GM21723 (cell line): ENCODE measurements at regions not wholly inside any gene's neighbourhood (a gene's known extent, or its start where the extent isn't known, plus 50 kb on each side); places are given as distances from the start of the nearest gene placed in this dataset.
"Not testable (repeated sequence)": the region's sequence is repeated elsewhere in the genome, so short reads cannot be mapped to it uniquely, and the experiment has no call there.

Source experiments
- ATAC-seq: cut with Tn5 transposase; IDR thresholded peaks from one replicate; pipeline ENCODE4 v1.9.1; 2021; ENCODE audit warnings: mild to moderate bottlenecking, moderate library complexity; ENCODE audit not compliant: unreplicated experiment

DNA sequence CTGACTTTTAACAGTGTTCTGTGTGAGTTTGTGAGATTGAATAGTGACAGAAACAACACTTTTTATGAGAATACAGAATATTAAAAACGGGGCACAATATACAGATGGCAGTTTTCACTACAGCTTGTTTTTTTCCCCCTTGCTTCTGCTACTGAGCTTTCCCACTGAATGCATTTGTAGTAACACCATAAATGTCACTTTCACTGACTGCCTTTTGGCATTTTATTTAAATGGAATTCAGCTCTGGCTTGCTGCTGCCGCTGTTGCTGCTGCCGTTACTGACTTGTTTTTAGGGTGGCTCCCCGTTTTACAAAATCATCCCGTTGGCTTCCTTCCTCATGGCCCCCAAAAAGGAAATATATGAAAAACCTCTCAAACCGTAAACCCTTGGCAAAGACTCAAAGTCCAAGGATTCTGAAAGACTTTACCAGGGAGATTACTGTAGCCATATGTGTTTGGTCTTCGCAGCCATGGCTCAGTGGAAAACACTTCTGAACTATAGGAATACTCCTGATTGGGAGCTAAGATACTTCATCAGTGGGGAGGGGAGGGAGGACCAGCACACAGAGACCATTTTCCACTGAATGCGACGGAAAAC, 151.0 kb downstream of the NUF2 start:
- no peak for ATAC-seq

DNA sequence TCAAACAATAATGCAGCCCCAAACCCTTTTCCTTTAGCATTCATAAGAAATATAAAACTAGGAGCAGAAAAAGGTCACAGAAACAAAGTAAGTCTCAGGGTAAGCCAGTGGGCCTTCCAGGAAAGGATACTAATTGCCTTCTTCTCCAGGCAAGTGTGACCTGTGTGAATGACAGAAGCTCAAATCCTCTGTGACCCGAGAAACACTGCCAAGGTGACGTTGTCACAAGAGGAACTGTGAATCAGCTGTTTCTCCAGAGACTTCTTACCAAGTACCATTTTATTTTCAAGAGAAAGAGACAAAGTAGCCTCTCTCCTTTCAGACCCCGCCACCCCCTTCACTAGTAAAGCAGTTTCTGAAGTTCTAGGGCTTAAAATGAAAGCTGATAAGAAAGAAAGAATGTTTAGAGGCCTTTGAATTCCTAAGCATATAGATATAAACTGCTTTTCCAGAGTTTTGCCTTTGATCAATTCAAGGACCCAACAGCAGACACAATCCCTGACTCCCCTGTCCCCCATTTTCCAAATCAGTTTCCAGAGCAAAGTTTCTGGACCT, 155.6 kb downstream of the NUF2 start:
- no peak for ATAC-seq

DNA sequence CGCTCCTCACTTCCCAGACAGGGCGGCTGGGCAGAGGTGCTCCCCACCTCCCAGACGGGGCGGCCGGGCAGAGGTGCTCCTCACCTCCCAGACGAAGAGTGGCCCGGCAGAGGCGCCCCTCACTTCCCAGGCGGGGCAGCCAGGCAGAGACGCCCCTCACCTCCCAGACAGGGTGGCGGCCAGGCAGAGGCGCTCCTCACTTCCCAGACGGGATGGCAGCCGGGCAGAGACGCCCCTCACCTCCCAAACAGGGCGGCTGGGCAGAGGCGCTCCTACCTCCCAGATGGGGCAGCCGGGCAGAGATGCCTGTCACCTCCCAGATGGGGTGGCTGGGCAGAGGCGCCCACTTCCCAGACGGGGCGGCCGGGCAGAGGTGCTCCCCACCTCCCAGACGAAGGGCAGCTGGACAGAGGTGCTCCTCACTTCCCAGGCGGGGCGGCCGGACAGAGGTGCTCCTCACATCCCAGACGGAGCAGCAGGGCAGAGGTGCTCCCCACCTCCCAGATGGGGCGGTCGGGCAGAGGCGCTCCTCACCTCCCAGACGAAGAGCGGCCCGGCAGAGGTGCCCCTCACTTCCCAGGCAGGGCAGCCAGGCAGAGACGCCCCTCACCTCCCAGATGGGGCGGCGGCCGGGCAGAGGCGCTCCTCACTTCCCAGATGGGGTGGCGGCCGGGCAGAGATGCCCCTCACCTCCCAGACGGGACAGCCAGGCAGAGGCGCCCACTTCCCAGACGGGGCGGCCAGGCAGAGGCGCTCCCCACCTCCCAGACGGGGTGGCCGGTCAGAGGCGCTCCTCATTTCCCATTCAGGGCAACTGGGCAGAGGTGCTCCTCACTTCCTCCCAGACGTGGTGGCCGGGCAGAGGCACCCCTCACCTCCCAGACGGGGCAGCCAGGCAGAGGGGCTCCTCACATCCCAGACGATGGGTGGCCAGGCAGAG, 176.9 kb downstream of the NUF2 start:
- not testable (repeated sequence) for ATAC-seq

DNA sequence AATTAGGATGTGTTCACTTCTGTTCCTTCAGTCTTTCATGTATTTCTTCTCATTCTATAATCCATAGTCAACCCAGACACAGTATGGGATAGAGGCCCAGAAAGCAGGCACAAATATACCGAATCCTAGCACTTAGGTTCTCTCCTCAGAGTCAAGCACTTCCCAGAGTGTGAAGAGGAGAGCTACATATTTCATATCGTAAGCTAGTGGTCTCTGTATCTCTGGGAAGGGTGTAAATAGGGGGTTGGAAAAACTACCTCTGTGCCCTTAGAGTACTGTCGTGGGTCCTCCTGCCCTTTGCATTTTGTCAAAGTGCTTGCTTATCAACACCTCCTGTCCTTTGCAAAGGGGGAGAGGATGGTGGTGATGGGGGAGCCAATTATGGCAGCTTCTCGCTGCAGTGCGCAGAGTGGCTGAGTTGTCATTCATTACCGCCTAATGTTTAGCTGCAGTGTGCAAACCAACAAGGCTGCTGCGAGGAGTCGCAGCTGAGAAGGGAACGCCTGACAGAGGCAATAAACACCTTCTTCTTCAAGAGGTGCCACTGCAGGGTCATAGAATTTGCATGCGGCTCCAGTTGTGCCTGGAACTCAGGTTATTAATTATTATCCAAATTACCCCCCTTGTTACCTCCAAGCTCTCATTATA, 182.7 kb downstream of the NUF2 start:
- ATAC-seq: no peak

DNA sequence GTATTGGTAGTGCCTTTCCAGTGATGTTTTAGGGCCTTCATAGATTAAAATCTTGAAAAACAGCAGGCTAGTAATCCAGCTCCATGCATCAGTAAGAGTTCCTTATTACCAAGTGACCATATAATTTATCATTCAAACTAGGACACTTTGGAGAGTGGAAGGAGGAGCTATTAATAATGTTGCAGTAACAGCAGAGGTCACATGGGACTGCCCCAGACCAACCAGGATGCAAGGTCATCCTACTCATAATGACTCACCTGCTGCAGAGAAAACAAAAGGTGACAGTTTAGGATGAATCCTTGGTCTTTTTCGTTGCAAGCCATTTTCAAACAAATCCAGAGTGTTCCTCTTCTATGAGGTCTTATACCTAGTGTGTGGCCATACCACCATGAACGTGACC, 187.4 kb downstream of the NUF2 start:
- ATAC-seq: no peak

DNA sequence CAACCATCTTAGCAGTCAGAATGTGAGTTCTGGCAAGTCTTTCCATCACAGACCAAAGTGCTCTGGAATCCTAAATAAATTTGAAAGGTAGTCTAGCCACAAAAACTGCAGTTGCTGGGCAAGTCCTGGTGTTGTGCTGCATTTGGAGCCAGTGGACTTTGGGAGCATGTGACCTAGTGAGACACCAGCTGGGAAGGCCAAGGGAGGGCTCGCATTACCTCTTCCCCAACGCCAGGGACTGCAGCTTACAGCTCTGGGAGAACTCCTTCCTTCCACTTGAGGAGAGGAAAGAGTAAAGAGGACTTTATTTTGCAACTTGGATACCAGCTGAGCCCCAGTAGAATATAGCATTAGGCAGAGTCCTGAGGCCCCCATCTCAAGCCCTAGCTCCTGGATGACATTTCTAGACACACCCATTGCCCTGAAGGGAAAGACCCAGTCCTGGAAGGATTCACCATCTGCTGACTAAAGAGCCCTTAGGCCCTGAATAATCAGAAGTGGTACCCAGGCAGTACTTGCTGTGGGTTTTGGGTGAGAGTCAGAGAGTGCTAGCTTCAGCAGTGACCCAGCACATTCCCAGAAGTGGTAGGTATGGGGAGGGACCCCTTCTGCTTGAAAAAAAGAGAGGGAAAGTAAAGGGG, 190.7 kb downstream of the NUF2 start:
- ATAC-seq: no peak

DNA sequence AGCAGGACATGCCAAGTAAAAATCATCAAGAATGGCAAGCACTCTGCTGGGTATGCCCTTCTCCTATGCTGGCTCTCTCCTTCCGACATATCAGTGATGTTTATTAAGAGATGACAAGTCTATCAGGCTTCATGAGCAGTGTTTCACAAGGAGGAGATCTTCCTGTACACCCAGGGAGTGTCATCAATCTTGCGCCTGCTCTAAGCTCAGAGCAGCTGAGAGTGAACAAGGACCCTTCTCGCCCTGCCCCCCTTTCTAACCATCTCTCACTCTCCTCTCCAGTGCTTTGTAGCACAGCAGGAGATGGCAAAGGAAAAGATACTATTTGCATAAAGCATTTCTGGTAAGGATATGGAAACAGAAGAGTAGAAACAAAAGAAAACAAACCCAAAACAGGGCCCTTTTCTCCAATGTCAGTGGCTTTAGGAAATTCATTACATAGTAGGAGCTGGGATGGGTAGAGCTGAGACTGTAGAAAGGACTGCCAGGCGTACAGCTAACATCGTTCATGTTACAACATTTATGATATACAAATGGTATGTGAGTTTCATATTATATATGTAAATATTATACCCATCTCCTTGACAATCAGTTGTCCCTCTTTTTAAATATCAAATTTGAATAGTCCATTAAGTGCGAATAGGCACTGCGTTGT, 201.7 kb downstream of the NUF2 start:
- no peak for ATAC-seq

DNA sequence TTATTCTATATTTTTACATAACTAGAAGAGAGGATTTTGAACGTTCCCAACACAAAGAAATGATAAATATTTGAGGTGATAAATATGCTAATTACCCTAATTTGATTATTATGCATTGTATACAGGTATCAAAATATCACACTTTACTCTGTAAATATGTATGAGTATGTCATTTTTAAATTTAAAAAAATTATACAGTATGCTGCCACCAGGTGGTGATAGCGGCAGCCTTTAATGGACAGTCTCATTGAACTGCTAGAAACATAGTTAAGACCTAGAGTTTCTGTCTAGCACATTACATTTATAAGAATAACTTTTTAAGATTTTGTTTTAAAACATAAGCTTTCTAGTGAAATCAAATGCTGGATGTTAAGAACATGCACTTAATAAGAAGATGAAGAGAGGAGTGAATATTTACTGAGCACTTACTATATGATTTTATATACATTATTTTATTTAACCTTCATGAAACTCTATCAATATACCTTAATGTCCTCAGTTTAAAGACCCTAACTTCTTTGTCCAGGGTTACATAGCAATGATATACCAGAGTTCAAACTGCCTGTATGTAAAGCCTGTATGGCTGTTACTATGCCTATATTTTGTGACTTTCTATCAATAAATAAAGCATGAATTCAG, 207.1 kb downstream of the NUF2 start:
- ATAC-seq: peak; percentile 84

DNA sequence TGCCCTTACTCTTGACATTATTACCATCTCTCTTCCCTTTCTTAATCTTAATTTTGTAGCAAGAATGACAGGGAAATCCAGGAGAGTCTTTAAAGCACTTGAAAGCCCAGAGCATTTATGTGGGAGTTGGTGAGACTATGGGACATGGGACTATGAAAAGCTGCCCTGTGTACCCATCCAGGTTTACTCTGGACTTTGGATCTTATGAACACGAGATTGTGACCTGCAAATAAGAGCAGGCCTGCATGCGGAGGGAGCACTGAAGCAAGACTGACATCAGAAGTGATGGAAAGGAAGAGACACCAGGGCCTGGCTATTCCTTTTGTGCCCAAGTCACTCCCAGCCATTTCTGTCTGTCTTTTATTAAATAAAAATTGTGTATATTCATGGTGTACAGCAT, 209.6 kb downstream of the NUF2 start:
- no peak for ATAC-seq

DNA sequence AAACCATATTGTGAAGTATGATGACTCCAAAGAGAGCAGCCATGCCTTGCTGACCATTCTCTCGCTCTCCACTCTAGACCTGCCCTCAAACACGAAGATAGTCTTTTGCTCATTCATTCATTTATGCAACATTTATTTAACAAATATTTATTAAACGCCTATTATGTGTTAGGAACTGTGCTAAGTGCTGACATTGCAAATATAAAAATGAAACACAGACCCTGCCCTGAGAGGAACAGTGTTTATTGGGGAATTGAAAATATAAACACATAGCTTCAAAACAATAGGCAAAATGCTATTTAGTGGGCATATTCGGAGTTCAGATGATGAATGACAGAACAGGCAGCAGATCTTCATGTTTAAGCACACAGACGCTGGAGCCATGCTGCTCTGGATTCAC, 213.6 kb downstream of the NUF2 start:
- no peak for ATAC-seq

DNA sequence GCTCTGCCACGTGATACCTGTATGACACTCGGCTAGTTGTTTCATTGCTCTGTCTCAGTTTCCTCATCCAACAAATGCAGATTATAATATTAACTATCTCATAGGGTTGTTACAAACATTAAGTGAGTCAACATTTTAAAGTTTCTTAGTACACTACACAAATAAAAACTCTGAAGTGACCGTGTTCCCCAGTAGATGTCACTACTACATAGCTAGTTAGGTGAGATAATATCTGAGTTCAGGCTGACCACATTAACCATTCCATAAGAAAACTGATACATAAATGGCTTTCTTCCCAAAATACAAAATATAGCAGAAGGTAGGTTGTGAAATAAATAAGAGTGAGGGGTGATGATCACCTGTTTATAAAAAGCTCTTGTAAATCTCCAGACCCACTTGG, 214.1 kb downstream of the NUF2 start:
- no peak for ATAC-seq

DNA sequence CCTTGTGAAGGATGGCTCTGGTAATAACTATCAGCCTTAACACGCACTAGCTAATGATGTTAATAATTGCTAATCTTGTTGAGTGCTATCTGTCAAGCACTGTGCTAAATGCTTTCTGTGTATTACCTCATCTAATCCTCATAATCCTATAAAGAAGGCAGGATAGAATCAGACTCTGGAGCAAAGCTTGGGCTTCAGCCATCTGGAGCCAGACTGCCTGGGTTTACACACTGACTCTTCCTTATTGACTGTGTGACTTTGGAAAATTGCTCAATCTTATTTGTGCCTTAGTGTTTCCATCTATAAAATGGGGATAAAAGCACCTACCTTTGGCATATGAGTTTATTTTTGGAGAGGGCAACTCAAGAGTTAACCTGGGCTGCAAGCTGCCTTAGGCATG, 216.1 kb downstream of the NUF2 start:
- no peak for ATAC-seq

DNA sequence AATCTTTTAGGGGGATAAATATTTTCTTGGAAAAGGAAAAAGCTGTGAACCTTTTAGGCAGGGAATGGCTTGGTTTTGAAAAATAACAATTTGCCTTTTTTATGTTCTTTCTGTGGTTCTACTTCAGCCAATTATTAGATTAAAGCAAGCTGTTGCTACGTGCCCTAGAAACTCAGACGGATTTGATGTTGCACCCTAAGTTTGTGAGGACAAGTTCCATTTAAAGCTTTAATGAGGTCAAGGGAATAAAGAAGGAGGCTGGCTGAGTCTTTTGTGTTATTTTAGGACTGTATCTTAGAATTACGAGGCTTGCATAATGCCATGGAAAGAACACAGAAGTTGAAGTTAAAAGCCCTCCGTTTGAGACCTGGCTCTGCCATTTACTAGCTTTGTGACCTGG, 216.9 kb downstream of the NUF2 start:
- no peak for ATAC-seq

DNA sequence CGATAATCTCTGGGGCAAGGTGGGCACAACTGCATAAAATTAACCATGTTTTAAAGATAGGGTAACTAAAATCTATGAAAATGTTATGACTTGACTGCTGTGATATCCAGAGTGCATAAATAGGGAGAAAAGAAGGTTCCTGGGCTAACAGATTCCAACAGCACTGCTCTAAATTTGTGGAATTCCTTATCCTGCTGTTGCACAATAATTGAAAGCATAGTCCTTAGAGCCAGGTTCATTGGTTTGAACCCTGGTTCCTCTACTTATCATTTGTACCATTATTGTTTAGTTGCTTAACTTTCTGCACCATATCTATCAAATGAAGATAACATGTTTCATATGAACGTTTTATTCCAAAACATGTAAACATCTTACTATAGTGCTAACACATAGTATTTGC, 219.0 kb downstream of the NUF2 start:
- no peak for ATAC-seq

DNA sequence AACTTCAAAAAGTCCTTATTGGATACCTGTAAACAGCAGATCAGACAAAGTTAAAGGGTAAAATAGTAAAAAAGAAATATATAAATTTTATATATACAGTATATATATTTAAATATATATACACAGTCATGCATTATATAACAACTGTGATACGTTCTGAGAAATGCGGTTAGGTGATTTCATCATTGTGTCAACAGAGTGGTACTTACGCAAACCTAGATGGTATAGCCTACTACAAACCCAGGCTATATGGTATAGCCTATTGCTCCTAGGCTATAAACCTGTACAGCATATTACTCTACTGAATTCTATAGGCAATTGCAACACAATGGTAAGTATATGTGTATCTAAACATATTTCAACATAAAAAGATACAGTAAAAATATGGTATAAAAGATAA, 222.7 kb downstream of the NUF2 start:
- ATAC-seq: no peak

DNA sequence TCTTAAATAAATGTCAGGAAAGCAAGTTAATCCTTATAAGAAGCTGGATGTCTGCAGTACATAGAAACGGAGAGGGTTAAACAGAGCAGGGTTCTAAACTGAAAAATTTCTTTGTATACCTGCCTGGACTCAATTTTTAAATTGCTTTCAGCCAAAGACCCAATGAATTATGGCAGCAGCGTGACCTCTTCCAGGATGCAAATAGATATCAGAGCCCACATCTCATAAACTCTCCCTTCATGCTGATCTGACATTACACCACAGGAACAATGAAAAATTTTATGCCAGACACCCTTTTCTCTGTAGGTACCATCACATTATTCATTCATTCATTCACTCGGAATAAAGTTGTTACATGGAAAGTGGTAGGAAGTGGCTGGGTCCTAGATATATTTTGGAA, 236.4 kb downstream of the NUF2 start:
- ATAC-seq: no peak

DNA sequence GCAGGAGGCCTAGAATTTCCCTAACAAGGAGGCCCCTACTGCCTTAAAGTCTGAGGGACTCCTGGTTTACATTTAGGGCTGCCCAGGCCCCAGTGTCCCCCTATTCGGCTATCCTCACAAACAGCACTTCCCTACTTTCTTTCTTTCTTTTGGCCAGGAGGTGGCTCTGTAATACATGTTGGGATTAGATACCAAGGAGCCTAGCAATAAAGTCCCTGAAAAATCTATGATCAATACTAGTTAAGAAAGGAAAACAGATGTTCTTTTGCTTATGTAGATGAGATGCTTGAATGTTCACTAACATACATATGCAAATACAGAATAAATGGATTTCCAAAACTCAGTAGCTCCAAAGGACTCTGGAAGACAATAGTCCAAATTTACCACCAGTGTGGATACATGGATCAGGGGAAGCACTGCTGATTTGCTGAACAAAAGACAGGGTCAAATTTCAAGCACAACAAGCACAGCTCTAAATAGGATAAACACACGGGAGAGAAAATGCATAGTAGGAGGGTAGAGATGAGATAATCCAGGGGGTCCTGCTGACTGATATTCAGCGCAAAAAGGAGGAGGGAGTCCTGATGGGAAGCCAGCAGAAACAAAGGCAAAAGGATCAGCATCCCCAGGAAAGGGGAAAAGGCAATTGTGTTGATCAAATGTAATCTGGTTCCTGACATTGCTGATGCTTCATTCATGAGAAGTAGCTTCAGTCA, 240.0 kb downstream of the NUF2 start:
- no peak for ATAC-seq

DNA sequence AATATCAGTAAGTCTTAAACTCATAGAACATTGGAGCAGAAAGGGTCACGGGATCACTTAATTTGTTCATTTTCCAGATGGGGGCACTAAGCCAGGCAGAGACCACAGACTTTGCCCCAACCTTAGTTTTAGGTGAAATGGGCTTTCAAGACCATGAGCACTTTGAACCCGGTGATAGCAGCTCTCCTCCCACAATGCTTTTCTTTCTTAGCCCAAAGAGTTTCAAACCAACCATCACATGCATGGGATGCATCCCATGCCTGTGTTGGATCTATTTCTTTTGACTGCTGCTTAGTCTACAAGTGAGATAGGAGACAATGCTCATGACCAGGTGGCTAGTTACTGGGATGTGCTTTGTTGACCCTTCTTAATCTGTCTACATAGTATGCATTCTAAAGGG, 240.6 kb downstream of the NUF2 start:
- ATAC-seq: no peak

DNA sequence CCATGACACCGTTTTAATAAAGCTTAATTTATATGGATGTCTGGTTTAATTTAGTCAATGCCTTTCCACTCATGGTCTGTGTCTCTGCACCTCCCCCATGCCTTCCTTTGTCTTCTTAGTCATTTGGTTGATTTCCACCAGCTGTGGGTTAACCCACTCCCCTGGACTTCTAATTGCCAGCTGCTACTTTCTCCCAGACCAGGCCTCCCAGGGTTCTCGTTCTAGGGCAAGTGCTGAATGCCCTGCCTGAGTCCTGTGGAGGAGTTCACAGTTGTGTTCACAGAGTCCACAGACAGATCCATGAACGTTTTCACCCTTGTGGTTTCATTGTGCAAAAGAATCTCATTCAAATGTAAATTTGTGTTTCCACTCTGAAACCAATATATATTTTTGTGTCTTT, 243.4 kb downstream of the NUF2 start:
- no peak for ATAC-seq

DNA sequence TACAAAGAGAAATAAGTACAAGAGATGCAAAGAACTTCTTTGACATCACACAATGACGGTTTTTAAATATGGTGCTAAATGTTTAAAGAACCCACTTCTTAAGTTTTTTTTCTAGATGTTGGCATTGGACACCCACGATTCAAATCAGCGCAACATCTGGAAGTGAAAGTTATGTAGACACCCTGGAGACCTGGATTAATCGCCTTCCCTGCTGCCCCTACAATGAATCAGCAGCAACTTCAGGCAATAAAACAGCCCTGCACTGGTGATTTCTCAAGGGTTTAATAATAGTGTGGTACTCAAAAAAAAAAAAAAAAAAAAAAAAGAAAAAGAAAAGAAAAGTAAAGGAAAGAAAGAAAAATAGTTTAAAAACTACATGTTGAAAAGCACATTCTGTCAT, 248.3 kb downstream of the NUF2 start:
- no peak for ATAC-seq
